GM18861 (cell line): ENCODE measurements at regions not wholly inside any gene's neighbourhood (a gene's known extent, or its start where the extent isn't known, plus 50 kb on each side); places are given as distances from the start of the nearest gene placed in this dataset.
"Not testable (repeated sequence)": the region's sequence is repeated elsewhere in the genome, so short reads cannot be mapped to it uniquely, and the experiment has no call there.

Experiments
- ATAC-seq: cut with Tn5 transposase; IDR thresholded peaks from one replicate; pipeline ENCODE4 v1.9.1; 2021; ENCODE audit not compliant: unreplicated experiment

DNA sequence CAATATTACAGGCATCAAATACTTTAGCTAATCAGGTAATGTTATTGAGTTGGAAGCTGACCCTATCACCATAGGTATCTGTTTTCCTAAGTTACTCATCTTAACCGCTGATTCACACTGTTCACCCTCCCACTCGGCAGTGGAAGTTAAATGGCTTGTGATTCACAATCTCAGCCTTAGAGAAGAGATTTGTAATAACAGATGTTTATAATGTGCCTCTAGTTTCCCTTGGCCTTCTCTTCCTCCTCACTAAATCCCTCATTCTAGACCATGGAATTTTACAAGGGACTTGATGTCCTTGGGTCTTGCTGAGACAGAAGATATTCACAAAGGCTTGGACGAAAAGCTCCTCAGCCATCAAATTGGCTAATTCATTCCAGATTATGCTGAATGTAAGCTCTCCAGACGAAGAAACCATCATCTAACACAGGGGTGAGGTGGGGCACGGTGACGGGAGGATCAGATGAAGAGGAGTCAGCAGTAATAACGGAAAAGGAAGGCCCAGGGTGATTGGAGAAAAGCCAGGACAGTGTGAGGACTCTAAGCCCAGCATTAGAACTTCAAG is 931.7 kb downstream of the MCTP2 start:
- no peak for ATAC-seq

- ATAC-seq: no peak
These were observed 936.8 kb downstream of the MCTP2 start for GRCh38 chr15:95168152-95168551.

DNA sequence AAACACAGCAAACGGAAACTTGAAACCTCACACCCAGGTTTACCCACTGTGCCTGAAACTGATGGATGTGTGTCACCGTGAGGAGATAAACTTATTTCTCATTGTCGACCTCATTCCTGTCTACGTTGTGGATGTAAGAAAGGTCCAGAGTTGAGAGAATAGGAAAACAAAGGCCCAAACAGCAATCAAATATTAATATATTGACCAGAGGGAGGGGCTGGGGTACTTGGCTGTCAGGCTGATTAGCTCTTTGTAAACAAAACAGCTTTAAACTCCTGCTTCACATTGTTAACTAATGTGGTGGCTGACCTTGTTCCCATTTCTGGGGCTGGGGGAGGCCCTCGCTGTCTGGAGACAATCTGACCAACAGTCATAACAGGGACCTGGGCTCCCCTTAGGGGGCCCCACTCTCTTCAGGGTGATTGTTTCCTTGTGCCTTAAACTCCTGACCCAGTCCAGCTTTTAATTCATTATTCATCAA is 937.6 kb downstream of the MCTP2 start:
- ATAC-seq: no peak

DNA sequence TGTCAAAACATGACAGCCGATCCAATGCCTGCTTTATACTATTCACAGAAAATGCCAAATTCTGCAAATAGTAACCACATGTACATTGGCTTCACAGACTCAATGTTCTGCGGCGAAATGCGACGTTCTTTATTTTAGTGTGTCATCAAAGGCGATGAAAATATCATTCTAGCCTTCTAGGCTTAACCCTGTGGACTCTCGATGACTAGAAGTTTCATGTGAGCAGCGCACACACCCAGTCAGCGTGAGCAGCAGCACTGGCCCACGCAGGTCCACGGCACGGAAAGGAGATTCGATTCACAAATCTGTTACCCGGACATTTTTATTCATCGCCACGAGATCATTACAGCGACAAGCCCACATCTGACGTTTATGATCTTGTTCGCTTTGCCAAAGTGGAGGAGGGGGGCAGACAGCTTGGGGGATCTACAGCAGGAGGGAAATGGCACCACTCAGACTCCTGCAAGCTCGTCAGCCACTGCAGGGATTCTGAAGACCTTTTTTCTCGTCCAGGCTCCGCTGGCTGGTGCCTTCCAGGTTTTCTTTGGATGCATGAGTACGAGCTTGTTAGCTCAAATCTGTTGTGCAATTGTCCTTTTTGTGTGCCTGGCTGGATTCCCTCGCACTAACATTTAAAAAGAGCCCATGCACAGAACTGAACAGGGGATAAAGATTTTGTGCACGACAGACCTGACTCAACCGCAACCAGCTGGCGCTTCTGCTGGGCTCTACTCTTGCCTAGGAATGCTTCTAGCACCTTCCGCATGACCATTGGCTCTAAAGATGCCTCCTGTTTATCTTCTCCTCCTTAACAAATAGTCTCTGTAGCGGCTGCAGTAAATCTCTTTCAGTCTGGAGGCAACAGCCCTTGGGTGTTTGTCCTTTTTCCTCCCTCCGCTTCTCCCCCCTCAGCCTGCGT is 938.4 kb downstream of the MCTP2 start:
- ATAC-seq: no peak

- no peak for ATAC-seq
These were observed 939.4 kb downstream of the MCTP2 start for GRCh38 chr15:95170561-95171380.

DNA sequence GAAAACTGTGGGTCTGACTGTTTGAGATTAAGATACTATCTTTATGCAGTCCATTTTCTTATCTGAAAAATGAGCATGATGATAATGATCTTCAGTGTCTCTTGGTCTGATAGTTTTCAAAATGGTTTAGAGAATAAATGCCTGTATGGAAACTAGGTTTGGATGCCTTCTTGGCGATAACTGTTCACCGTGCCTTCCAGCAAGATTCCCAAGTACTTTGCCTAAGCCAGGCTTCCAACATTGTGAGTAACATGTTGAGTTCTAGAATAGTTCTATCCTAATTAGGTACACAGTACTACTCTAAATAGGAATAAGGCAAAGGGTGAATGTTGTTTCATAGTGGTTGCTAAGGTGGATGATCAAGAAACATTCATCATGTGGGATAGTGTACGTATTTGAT is 940.2 kb downstream of the MCTP2 start:
- no peak for ATAC-seq

- ATAC-seq: no peak
These were observed 943.2 kb downstream of the MCTP2 start for GRCh38 chr15:95174301-95175259.

- ATAC-seq: no peak
These were observed 944.7 kb downstream of the MCTP2 start for GRCh38 chr15:95175914-95176658.

- no peak for ATAC-seq
These were observed 945.6 kb downstream of the MCTP2 start for GRCh38 chr15:95176794-95177577.

GRCh38 chr15:95180530-95180929 is 949.2 kb downstream of the MCTP2 start:
- ATAC-seq: no peak

DNA sequence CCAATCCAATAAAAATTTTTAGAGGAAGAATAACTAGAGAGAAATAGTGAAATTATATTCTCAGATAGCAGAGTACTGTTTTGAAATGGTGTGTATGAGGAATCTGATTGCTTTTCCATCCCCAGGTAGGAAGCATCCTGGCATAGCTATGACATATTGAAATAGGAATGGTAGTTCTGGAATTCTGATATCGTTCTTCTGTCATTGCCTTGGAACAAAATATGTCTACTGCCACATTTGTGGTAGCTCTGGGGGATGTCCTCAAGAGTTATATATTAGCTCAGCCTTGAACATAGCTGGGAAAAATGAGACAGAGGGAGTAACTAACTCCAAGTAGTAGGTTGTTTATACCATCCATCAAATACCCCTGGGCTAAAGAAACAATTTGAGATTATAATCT is 950.7 kb downstream of the MCTP2 start:
- ATAC-seq: no peak

GRCh38 chr15:95192923-95193322 is 961.6 kb downstream of the MCTP2 start:
- no peak for ATAC-seq

DNA sequence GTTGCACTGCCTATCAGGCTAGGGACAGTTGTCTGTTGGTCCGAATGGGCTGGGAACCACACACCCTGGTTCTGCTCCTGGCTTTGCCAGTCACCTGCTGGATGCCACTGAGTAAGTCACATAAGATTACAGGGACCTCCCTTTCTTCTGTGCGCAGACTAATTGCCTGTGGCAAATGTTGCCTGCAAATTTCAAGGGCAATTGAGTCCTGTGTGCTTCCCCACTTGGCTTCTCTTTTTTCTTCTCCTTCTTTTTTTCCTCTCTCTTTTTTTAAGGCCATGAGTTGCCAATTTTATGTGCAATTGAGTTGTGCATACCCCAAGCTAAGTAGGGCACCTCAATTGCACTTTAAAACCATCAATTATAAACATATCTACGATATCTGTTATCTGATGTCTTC is 963.4 kb downstream of the MCTP2 start:
- no peak for ATAC-seq

- ATAC-seq: no peak
These were observed 965.0 kb downstream of the MCTP2 start for GRCh38 chr15:95196176-95196915.

- no peak for ATAC-seq
These were observed 971.4 kb downstream of the MCTP2 start for GRCh38 chr15:95202569-95203349.

DNA sequence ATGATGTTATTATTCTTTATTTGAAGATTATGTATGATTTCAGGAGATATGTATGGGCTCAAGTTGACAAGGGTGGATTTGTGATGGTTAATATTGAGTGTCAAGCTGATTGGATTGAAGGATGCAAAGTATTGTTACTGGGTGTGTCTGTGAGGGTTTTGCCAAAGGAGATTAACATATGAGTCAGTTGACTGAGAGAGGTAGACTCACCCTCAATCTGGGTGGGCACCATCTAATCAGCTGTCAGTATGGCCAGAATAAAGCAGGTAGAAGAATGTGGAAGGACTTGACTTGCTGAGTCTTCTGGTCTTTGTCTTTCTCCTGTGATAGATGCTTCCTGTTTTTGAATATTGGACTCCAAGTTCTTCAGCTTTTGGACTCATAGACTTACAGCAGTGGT is 973.7 kb downstream of the MCTP2 start:
- no peak for ATAC-seq

GRCh38 chr15:95205830-95206229 is 974.5 kb downstream of the MCTP2 start:
- ATAC-seq: not testable (repeated sequence)
